Neural crest cell (in vitro differentiated cells): ENCODE measurements at regions not wholly inside any gene's neighbourhood (a gene's known extent, or its start where the extent isn't known, plus 50 kb on each side); places are given as distances from the start of the nearest gene placed in this dataset.
"Not testable (repeated sequence)": the region's sequence is repeated elsewhere in the genome, so short reads cannot be mapped to it uniquely, and the experiment has no call there.

Source experiments
- DNase-seq: peaks from one replicate; pipeline ENCODE4 v3.0.0; 2021; ENCODE audit warnings: low read depth, mixed read lengths, low spot score
- H3K27ac Mint-ChIP-seq: one replicate; pipeline ENCODE4 v1.8.0; 2021; ENCODE audit warnings: mild to moderate bottlenecking, mixed read lengths; ENCODE audit not compliant: unreplicated experiment
- H3K27me3 Mint-ChIP-seq: 2 replicates; pipeline ENCODE4 v1.8.0; 2021; ENCODE audit warnings: low read depth, mild to moderate bottlenecking, mixed read lengths
- H3K36me3 Mint-ChIP-seq: 2 replicates; pipeline ENCODE4 v1.8.0; 2021; ENCODE audit warnings: low read depth, mild to moderate bottlenecking, mixed read lengths
- H3K4me1 Mint-ChIP-seq: 2 replicates; pipeline ENCODE4 v1.8.0; 2021; ENCODE audit warnings: mixed read lengths
- H3K4me3 Mint-ChIP-seq: one replicate; pipeline ENCODE4 v1.8.0; 2021; ENCODE audit warnings: mild to moderate bottlenecking, mixed read lengths
- H3K9me3 Mint-ChIP-seq: 2 replicates; pipeline ENCODE4 v1.8.0; 2021; ENCODE audit warnings: mixed read lengths
- TF ChIP-seq, protein P1 (sequence below): fragments of 200-600 bp; sonication (generic); conservative IDR thresholded peaks from 2 replicates; pipeline ENCODE4 v1.5.0; 2021; ENCODE audit warnings: antibody characterized with exemption, mild to moderate bottlenecking

DNA sequence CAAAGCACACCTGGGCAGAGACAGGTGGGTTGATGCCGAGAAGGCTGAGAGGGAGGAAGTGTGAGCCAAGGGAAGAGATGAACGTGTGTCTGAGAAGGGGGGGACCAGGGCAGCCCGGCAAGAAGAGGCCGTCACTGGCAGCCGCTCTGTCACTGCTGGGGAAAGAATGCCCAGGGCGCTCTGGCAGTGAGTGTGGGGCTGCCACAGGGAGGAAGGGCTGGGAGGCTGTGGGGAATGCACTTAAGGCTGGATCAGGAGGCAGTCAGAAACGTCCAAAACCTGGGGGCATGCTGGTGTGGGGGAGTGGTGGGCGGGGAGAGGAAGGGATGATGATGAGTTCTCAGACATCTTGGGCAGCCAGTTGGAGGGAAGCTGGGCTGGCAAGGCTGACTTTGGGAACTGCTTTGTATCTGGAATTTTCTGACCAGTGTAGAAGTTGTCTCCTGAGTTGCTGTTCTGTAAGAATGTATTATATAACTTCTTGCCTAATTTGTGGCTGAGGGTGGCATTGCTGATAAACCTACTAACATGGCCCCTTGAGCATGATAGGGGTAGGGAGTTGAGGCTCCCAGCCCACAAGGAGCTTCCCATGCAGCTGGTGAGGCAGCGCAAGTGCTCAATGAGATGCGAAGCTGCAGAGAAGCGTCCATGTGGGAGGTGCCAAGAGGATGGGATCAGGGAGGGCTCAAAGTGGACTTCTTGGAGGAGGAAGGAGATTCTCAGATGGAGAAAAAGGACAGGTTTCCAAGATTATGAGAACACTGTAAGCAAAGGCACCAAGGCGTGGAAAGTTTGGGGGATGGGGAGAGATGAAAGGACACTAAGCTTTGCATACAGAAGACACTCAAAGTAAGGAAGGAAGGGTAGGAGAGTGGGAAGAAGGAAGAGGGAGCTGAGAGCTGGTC, 185.1 kb upstream of the HAAO start:
- Mint-ChIP-seq H3K27ac (no peak overlapping the region), H3K4me3 (no peak overlapping the region), H3K27me3 (no peaks in the 10 kb centered on the region), H3K36me3 (no peaks in the 10 kb centered on the region), H3K9me3 (no peaks in the 10 kb centered on the region), H3K4me1 (peaks cover 35% of the 10 kb centered on the region)
- DNase-seq = no peak
- TF ChIP-seq, protein P1, sequence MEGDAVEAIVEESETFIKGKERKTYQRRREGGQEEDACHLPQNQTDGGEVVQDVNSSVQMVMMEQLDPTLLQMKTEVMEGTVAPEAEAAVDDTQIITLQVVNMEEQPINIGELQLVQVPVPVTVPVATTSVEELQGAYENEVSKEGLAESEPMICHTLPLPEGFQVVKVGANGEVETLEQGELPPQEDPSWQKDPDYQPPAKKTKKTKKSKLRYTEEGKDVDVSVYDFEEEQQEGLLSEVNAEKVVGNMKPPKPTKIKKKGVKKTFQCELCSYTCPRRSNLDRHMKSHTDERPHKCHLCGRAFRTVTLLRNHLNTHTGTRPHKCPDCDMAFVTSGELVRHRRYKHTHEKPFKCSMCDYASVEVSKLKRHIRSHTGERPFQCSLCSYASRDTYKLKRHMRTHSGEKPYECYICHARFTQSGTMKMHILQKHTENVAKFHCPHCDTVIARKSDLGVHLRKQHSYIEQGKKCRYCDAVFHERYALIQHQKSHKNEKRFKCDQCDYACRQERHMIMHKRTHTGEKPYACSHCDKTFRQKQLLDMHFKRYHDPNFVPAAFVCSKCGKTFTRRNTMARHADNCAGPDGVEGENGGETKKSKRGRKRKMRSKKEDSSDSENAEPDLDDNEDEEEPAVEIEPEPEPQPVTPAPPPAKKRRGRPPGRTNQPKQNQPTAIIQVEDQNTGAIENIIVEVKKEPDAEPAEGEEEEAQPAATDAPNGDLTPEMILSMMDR = no peak

DNA sequence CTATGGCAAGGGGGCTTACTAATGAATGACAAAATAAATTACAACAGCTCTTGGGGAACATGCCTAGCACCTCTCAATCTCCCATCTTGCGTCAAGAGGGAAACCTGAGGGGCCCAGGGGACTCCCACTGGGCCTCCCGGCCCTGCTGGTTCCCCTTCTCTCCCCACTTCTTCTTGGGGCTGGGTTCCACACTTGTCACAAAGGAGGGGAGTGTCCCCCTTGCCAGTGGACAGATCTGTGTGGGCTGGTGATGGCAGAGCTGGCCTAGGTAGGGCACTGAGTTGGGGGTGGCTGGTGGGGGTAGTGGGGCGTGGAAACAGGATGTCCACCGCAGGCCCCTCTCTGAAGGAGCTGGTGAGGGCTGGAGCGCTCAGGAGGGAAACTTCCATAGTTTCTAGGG, 184.0 kb upstream of the HAAO start:
- no peak for DNase-seq
- no peak overlapping the region for H3K27ac Mint-ChIP-seq
- no peaks in the 10 kb centered on the region for H3K27me3 Mint-ChIP-seq
- peaks cover 40% of the 10 kb centered on the region for H3K4me1 Mint-ChIP-seq
- H3K4me3 Mint-ChIP-seq = no peak overlapping the region
- no peaks in the 10 kb centered on the region for H3K9me3 Mint-ChIP-seq
- no peaks in the 10 kb centered on the region for H3K36me3 Mint-ChIP-seq
- TF ChIP-seq, protein P1 = no peak

- Mint-ChIP-seq H3K9me3 (no peaks in the 10 kb centered on the region), H3K4me3 (peak overlapping the region; percentile 13), H3K4me1 (peaks cover 40% of the 10 kb centered on the region), H3K27ac (no peak overlapping the region), H3K27me3 (no peaks in the 10 kb centered on the region), H3K36me3 (no peaks in the 10 kb centered on the region)
- TF ChIP-seq, protein P1 = peak; percentile 83
- DNase-seq = peak; percentile 83
These were observed 182.6 kb upstream of the HAAO start for GRCh38 chr2:42974721-42975717.

DNA sequence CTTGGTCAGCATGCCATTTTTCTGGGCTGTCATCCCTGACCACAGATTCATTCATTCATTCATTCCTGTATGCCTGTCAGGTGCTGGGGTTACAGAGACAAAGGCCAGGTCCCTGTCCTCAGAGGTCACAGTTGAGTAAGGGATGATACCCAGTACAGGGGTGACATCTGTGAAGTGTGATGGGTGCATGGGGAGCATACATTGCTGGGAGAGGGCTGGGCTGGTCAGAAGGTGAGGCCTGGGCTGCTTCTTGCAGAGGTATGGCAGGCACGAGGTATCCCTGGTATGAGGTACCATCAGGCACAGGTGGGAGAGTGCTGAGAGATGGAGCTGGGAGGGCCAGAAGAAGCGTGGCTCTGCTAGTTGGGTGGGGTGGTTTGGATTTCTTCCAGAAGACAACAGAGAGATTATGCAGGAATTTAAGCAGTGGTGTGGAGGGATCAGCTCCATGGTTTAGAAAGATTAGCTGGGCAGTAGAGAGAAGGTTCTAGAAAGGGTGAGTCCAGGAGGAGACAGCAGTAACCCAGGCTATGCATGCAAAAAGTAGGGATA, 181.9 kb upstream of the HAAO start:
- H3K27ac Mint-ChIP-seq = no peak overlapping the region
- peak overlapping the region; percentile 13 for H3K4me3 Mint-ChIP-seq

GRCh38 chr2:42973726-42974125, 181.3 kb upstream of the HAAO start:
- peak overlapping the region; percentile 81 for H3K27ac Mint-ChIP-seq
- H3K27me3 Mint-ChIP-seq = no peaks in the 10 kb centered on the region
- no peaks in the 10 kb centered on the region for H3K9me3 Mint-ChIP-seq
- TF ChIP-seq, protein P1 = no peak
- H3K36me3 Mint-ChIP-seq = no peaks in the 10 kb centered on the region
- H3K4me3 Mint-ChIP-seq = no peak overlapping the region
- peaks cover 32% of the 10 kb centered on the region for H3K4me1 Mint-ChIP-seq
- no peak for DNase-seq

More for the DNA sequence above, 181.9 kb upstream of the HAAO start:
- TF ChIP-seq, protein P1 = no peak
- peaks cover 37% of the 10 kb centered on the region for H3K4me1 Mint-ChIP-seq
- H3K9me3 Mint-ChIP-seq = no peaks in the 10 kb centered on the region
- DNase-seq = no peak
- no peaks in the 10 kb centered on the region for H3K27me3 Mint-ChIP-seq
- H3K36me3 Mint-ChIP-seq = no peaks in the 10 kb centered on the region

GRCh38 chr2:42972933-42973516, 180.6 kb upstream of the HAAO start:
- not testable (repeated sequence) for H3K27ac Mint-ChIP-seq, H3K27me3 Mint-ChIP-seq, H3K4me3 Mint-ChIP-seq, DNase-seq, H3K36me3 Mint-ChIP-seq, H3K9me3 Mint-ChIP-seq
- peaks cover 31% of the 10 kb centered on the region for H3K4me1 Mint-ChIP-seq
